GM12878 (cell line): ENCODE measurements at regions not wholly inside any gene's neighbourhood (a gene's known extent, or its start where the extent isn't known, plus 50 kb on each side); places are given as distances from the start of the nearest gene placed in this dataset.

Experiments
- ATAC-seq: fragments of 200-7000 bp; cut with Tn5 transposase; 3 replicates; pipeline ENCODE4 v1.9.1; 2020; ENCODE audit warnings: mild to moderate bottlenecking, moderate library complexity
- BruUV-seq: library from RNA; stranded (reverse); fragments of 400-500 nt; replicated peaks from 2 replicates; lab custom pipeline; 2021; lab: Mats Ljungman, UMichigan
- CTCF ChIA-PET: fragments of 300-600 bp; sonication (Branson Sonifier 250); formaldehyde crosslinking; extraction: SDS; loops from one replicate; lab custom pipeline; 2021; ENCODE audit warnings: inconsistent platforms; lab: Yijun Ruan, JAX
- POLR2A ChIA-PET: fragments of 350-600 bp; formaldehyde crosslinking; extraction: SDS; loops from one replicate; lab custom pipeline; 2021; ENCODE audit warnings: inconsistent platforms; lab: Charles Lee
- RAD21 ChIA-PET: fragments of 300-600 bp; sonication (Branson Sonifier 250); formaldehyde crosslinking; loops from one replicate; lab custom pipeline; 2023; ENCODE audit warnings: antibody characterized with exemption; ENCODE audit not compliant: unreplicated experiment; lab: Charles Lee
- SMC1A ChIA-PET: fragments of 300-600 bp; sonication (Branson Sonifier 250); formaldehyde crosslinking; loops from one replicate; lab custom pipeline; 2023; ENCODE audit not compliant: unreplicated experiment, uncharacterized antibody; lab: Charles Lee
- DNase-seq: peaks from one replicate; pipeline ENCODE4 v3.0.0-alpha.2; 2011; ENCODE audit warnings: low read depth, low spot score
- FAIRE-seq: peaks from 3 replicates; lab custom pipeline; 2011; peaks lifted over from hg19 to GRCh38; lab: Jason Lieb, UNC
- H2AFZ ChIP-seq: 2 replicates; pipeline ENCODE4 v1.6.0; 2011; ENCODE audit warnings: low read depth, low read length, control low read depth; ENCODE audit not compliant: control insufficient read depth
- H3K27ac ChIP-seq: 2 replicates; pipeline ENCODE4 v1.5.1; 2011; ENCODE audit warnings: control low read depth; ENCODE audit not compliant: control insufficient read depth, insufficient read depth
- H3K27me3 ChIP-seq, 2 experiments: replicated peaks in 1 of 2; 2 replicates each; pipeline versions ENCODE4 v1.6.0 to v1.6.1; 2011; ENCODE audit warnings: low read length in 1 of 2; ENCODE audit not compliant: control insufficient read depth in 2 of 2, insufficient read depth in 2 of 2
- H3K36me3 ChIP-seq, 2 experiments: 2 replicates each; pipeline ENCODE4 v1.5.1; 2011; ENCODE audit warnings: low read length in 1 of 2; ENCODE audit not compliant: control insufficient read depth in 2 of 2, insufficient read depth in 2 of 2
- H3K4me1 ChIP-seq: 2 replicates; pipeline ENCODE4 v1.6.1; 2011; ENCODE audit warnings: mild to moderate bottlenecking, low read length, moderate library complexity, mixed read lengths; ENCODE audit not compliant: control insufficient read depth, insufficient read depth
- H3K4me2 ChIP-seq: 2 replicates; pipeline ENCODE4 v1.6.0; 2011; ENCODE audit warnings: control low read depth; ENCODE audit not compliant: control insufficient read depth, insufficient read depth
- H3K4me3 ChIP-seq: fragments of 200-600 bp; sonication (generic); 2 replicates; pipeline ENCODE4 v1.5.1; 2016
- H3K79me2 ChIP-seq: 2 replicates; pipeline ENCODE4 v1.6.0; 2011; ENCODE audit warnings: low read length; ENCODE audit not compliant: control insufficient read depth, insufficient read depth
- H3K9ac ChIP-seq: 2 replicates; pipeline ENCODE4 v1.8.0; 2011; ENCODE audit warnings: low read length, control low read depth, mixed read lengths; ENCODE audit not compliant: control insufficient read depth, insufficient read depth
- H3K9me3 ChIP-seq: replicated peaks from 3 replicates; pipeline ENCODE4 v1.5.1; 2011; ENCODE audit warnings: mild to moderate bottlenecking, low read length; ENCODE audit not compliant: control insufficient read depth, insufficient read depth
- H4K20me1 ChIP-seq: 2 replicates; pipeline ENCODE4 v1.6.0; 2011; ENCODE audit not compliant: control insufficient read depth, insufficient read depth
- BCL11A ChIP-seq: IDR thresholded peaks from 2 replicates; pipeline ENCODE4 v1.6.1; 2011; ENCODE audit warnings: low read depth, low read length
- E2F4 ChIP-seq: IDR thresholded peaks from 2 replicates; pipeline ENCODE4 v1.6.1; 2012; ENCODE audit warnings: low read depth, low read length, improper control_type of control experiment
- EGR1 ChIP-seq, 2 experiments: IDR thresholded peaks; 1 replicate in 1 of 2; 2 replicates in 1 of 2; pipeline ENCODE4 v1.6.1; 2011 to 2012; ENCODE audit warnings: low read depth in 2 of 2, low read length in 2 of 2, borderline replicate concordance in 1 of 2, mild to moderate bottlenecking in 1 of 2, moderate library complexity in 1 of 2
- IKZF2 ChIP-seq, 2 experiments: fragments of 450-650 bp; IDR thresholded peaks; 2 replicates each; pipeline ENCODE4 v1.6.1; 2017; ENCODE audit warnings: mild to moderate bottlenecking in 2 of 2, moderate library complexity in 2 of 2
- JUND ChIP-seq: IDR thresholded peaks from 2 replicates; pipeline ENCODE4 v1.6.1; 2012; ENCODE audit warnings: low read depth, mild to moderate bottlenecking, low read length, improper control_type of control experiment, moderate library complexity
- MYB ChIP-seq: fragments of 150-350 bp; IDR thresholded peaks from 2 replicates; pipeline ENCODE4 v1.6.1; 2014; ENCODE audit warnings: mild to moderate bottlenecking, low read depth, low read length, borderline replicate concordance
- NFYB ChIP-seq: IDR thresholded peaks from 2 replicates; pipeline ENCODE4 v1.6.1; 2011; ENCODE audit warnings: low read depth, mild to moderate bottlenecking, low read length, improper control_type of control experiment, moderate library complexity; ENCODE audit not compliant: insufficient read depth
- NR2C2 ChIP-seq: IDR thresholded peaks from 2 replicates; pipeline ENCODE4 v1.6.1; 2011; ENCODE audit warnings: borderline replicate concordance, low read depth; ENCODE audit not compliant: control insufficient read depth, insufficient read length
- RELA ChIP-seq: fragments of 450-650 bp; IDR thresholded peaks from 2 replicates; pipeline ENCODE4 v1.8.0; 2014; ENCODE audit warnings: borderline replicate concordance; ENCODE audit not compliant: partially characterized antibody
- RUNX3 ChIP-seq: IDR thresholded peaks from 2 replicates; pipeline ENCODE4 v1.6.1; 2012; ENCODE audit warnings: low read length, inconsistent platforms
- TARDBP ChIP-seq: IDR thresholded peaks from 2 replicates; pipeline ENCODE4 v1.6.1; 2016; ENCODE audit warnings: borderline replicate concordance
- ZBTB33 ChIP-seq: fragments of 450-650 bp; IDR thresholded peaks from 2 replicates; pipeline ENCODE4 v1.6.1; 2017; ENCODE audit warnings: mild to moderate bottlenecking
- ZSCAN29 ChIP-seq: fragments of 450-650 bp; IDR thresholded peaks from 2 replicates; pipeline ENCODE4 v1.6.1; 2017; ENCODE audit warnings: mild to moderate bottlenecking, moderate library complexity
- WGBS: methylation state at CpG from one replicate; pipeline ENCODE4 v1.1.6; 2016; ENCODE audit warnings: low lambda C conversion rate; ENCODE audit not compliant: insufficient replicate concordance, insufficient coverage; ENCODE audit errors: missing lambda C conversion rate; 5-methylcytosine and 5-hydroxymethylcytosine counted together
- in situ Hi-C: fragments of 300-500 bp; cut with MboI; formaldehyde crosslinking; loops from 9 replicates; pipeline ENCODE4 v1.14.3; 2018; ENCODE audit warnings: mixed read lengths
- intact Hi-C: fragments of 100-400 bp; cut with micrococcal nuclease; formaldehyde crosslinking; loops from one replicate; pipeline ENCODE4 v1.14.2; 2022; ENCODE audit not compliant: unreplicated experiment

GRCh38 chr21:27838573-27838972 lies 871.7 kb upstream of the ADAMTS5 start:
- no TSS peak for BruUV-seq
- SMC1A ChIA-PET = no interaction called here
- CTCF ChIA-PET = no interaction called here
- Histone ChIP-seq H3K4me3 (no peak overlapping the region), H3K27me3 (no peaks in the 10 kb centered on the region), H4K20me1 (no peaks in the 10 kb centered on the region), H2AFZ (no peak overlapping the region), H3K4me2 (no peak overlapping the region), H3K79me2 (no peaks in the 10 kb centered on the region), H3K9ac (no peak overlapping the region), H3K36me3 (no peaks in the 10 kb centered on the region), H3K27ac (no peak overlapping the region), H3K4me1 (no peaks in the 10 kb centered on the region), H3K9me3 (no peaks in the 10 kb centered on the region)
- POLR2A ChIA-PET = no interaction called here
- ATAC-seq = no peak
- no peak for TF ChIP-seq ZBTB33
- no peak for TF ChIP-seq IKZF2 (IDR thresholded peaks at IDR 0.05)
- TF ChIP-seq MYB = no peak
- no peak for TF ChIP-seq NR2C2
- no peak for TF ChIP-seq JUND
- no peak for TF ChIP-seq TARDBP
- TF ChIP-seq RUNX3 = no peak
- TF ChIP-seq RELA = no peak
- no peak for TF ChIP-seq ZSCAN29
- TF ChIP-seq BCL11A = no peak
- TF ChIP-seq NFYB = no peak
- no peak for TF ChIP-seq EGR1 (IDR thresholded peaks at IDR 0.05; ENCODE audit: borderline replicate concordance in 1 of 2, low read depth in 2 of 2, low read length in 2 of 2)
- no peak for TF ChIP-seq E2F4
- intact Hi-C loops = no loop called here
- RAD21 ChIA-PET = no interaction called here
- in situ Hi-C loops = loop anchor here (25.0 kb wide), 1 partner anchor 99 kb away; no protein-coding TSS in a partner anchor
- WGBS = 5% methylated on average over 1 of the region's 1 CpG
- no peak for FAIRE-seq
- DNase-seq = no peak
